K562 (cell line): ENCODE measurements at regions not wholly inside any gene's neighbourhood (a gene's known extent, or its start where the extent isn't known, plus 50 kb on each side); places are given as distances from the start of the nearest gene placed in this dataset.

Source experiments
- ATAC-seq: fragments of 200-7000 bp; cut with Tn5 transposase; 3 replicates; pipeline ENCODE4 v1.9.1; 2020; ENCODE audit warnings: moderate library complexity
- BruUV-seq: library from RNA; stranded (reverse); fragments of 400-500 nt; replicated peaks from 2 replicates; lab custom pipeline; 2021; lab: Mats Ljungman, UMichigan
- CTCF ChIA-PET: fragments of 300-600 bp; formaldehyde crosslinking; extraction: SDS; loops from one replicate; lab custom pipeline; 2021; ENCODE audit warnings: low intra/inter-chr PET ratio; lab: Yijun Ruan, JAX
- POLR2A ChIA-PET: fragments of 300-600, 350-650 bp; sonication (Branson Sonifier 250); formaldehyde crosslinking; extraction: SDS; loops from one replicate; lab custom pipeline; 2021; ENCODE audit warnings: antibody characterized with exemption, inconsistent platforms; lab: Yijun Ruan, JAX
- DNase-seq, 4 experiments: peaks; one replicate each; pipeline versions ENCODE4 v3.0.0 to v3.0.0-alpha.2; 2011 to 2018; ENCODE audit warnings: low spot score in 3 of 4, mixed read lengths in 3 of 4; ENCODE audit errors: extremely low read depth in 1 of 4
- FAIRE-seq: peaks from 2 replicates; lab custom pipeline; 2011; peaks lifted over from hg19 to GRCh38; lab: Jason Lieb, UNC
- H2AFZ ChIP-seq: 2 replicates; pipeline ENCODE4 v1.6.0; 2011; ENCODE audit warnings: low read depth, low read length, control low read depth, inconsistent platforms
- H3K27ac ChIP-seq: fragments of 200-600 bp; 3 replicates; pipeline ENCODE4 v1.8.0; 2011; ENCODE audit warnings: low read depth, mild to moderate bottlenecking, control low read depth, inconsistent platforms, low read length, moderate library complexity, mixed read lengths; ENCODE audit errors: extremely low read depth
- H3K27me3 ChIP-seq, 2 experiments: fragments of 300-600 bp in 1 of 2; 2 replicates in 1 of 2; 3 replicates in 1 of 2; pipeline versions ENCODE4 v1.6.0 to v1.8.0; 2011; ENCODE audit warnings: inconsistent platforms in 2 of 2, low read length in 2 of 2, mild to moderate bottlenecking in 1 of 2, mixed read lengths in 1 of 2, moderate library complexity in 1 of 2; ENCODE audit not compliant: control insufficient read depth in 2 of 2, insufficient read depth in 2 of 2
- H3K36me3 ChIP-seq: fragments of 300-600 bp; 3 replicates; pipeline ENCODE4 v1.8.0; 2011; ENCODE audit warnings: mild to moderate bottlenecking, low read length, inconsistent platforms; ENCODE audit not compliant: control insufficient read depth, insufficient read depth
- H3K4me1 ChIP-seq, 2 experiments: fragments of 200-600 bp in 1 of 2; replicated peaks in 1 of 2; 2 replicates in 1 of 2; 3 replicates in 1 of 2; pipeline versions ENCODE4 v1.5.1 to v1.8.0; 2011; ENCODE audit warnings: inconsistent platforms in 2 of 2, low read length in 2 of 2, mild to moderate bottlenecking in 1 of 2, mixed read lengths in 1 of 2, moderate library complexity in 1 of 2; ENCODE audit not compliant: control insufficient read depth in 2 of 2, insufficient read depth in 2 of 2
- H3K4me2 ChIP-seq: 2 replicates; pipeline ENCODE4 v1.6.1; 2011; ENCODE audit warnings: low read length, control low read depth, inconsistent platforms, mixed read lengths; ENCODE audit not compliant: insufficient read depth
- H3K4me3 ChIP-seq: fragments of 200-600 bp; sonication (generic), shearing (Covaris generic); 2 replicates; pipeline ENCODE4 v1.5.1; 2016; ENCODE audit warnings: control low read depth, inconsistent platforms
- H3K79me2 ChIP-seq: fragments of 200-600 bp; 3 replicates; pipeline ENCODE4 v1.8.0; 2011; ENCODE audit warnings: low read length, inconsistent platforms; ENCODE audit not compliant: control insufficient read depth, insufficient read depth
- H3K9ac ChIP-seq, 2 experiments: 2 replicates each; pipeline versions ENCODE4 v1.6.0 to v1.6.1; 2011; ENCODE audit warnings: low read depth in 2 of 2, low read length in 2 of 2, control low read depth in 1 of 2, inconsistent platforms in 1 of 2, mild to moderate bottlenecking in 1 of 2, mixed read lengths in 1 of 2; ENCODE audit not compliant: insufficient read depth in 1 of 2
- H3K9me1 ChIP-seq: one replicate; pipeline ENCODE4 v1.6.0; 2011; ENCODE audit warnings: inconsistent platforms, mild to moderate bottlenecking, low read length, moderate library complexity; ENCODE audit not compliant: control insufficient read depth, insufficient read depth
- H3K9me3 ChIP-seq: replicated peaks from 2 replicates; pipeline ENCODE4 v1.5.1; 2011; ENCODE audit warnings: low read depth, low read length, inconsistent platforms; ENCODE audit not compliant: control insufficient read depth, insufficient read depth
- H4K20me1 ChIP-seq: replicated peaks from 2 replicates; pipeline ENCODE4 v1.6.1; 2011; ENCODE audit warnings: low read length, inconsistent platforms, mixed read lengths; ENCODE audit not compliant: control insufficient read depth, insufficient read depth
- HDAC1 ChIP-seq, 2 experiments: fragments of 450-650 bp; IDR thresholded peaks; 2 replicates each; pipeline ENCODE4 v1.6.1; 2016 to 2017; ENCODE audit warnings: inconsistent platforms in 1 of 2, mild to moderate bottlenecking in 1 of 2, moderate library complexity in 1 of 2
- MEF2D ChIP-seq: conservative IDR thresholded peaks from 2 replicates; pipeline ENCODE4 v1.6.1; 2016; ENCODE audit warnings: low read depth, missing genetic modification characterization, missing compliant biosample characterization
- NCOR1 ChIP-seq: fragments of 450-650 bp; IDR thresholded peaks from 2 replicates; pipeline ENCODE4 v1.6.1; 2016; ENCODE audit warnings: mild to moderate bottlenecking, moderate library complexity
- PTTG1 ChIP-seq: fragments of 450-650 bp; IDR thresholded peaks from 2 replicates; pipeline ENCODE4 v1.6.1; 2016; ENCODE audit warnings: low read depth, mild to moderate bottlenecking, missing genetic modification characterization, missing compliant biosample characterization
- STAG1 ChIP-seq: sonication (generic); formaldehyde crosslinking; IDR thresholded peaks from 2 replicates; pipeline ENCODE4 v1.5.0; 2020; ENCODE audit warnings: missing genetic modification reagents, borderline replicate concordance
- TEAD2 ChIP-seq: fragments of 450-650 bp; IDR thresholded peaks from 2 replicates; pipeline ENCODE4 v1.6.1; 2016; ENCODE audit warnings: missing genetic modification characterization, control low read depth, missing compliant biosample characterization
- TEAD4 ChIP-seq, 2 experiments: sonication (generic) in 1 of 2; formaldehyde crosslinking in 1 of 2; IDR thresholded peaks; 2 replicates each; pipeline versions ENCODE4 v1.6.1 to v1.8.0; 2012 to 2022; ENCODE audit warnings: borderline replicate concordance in 1 of 2, inconsistent platforms in 1 of 2, low read length in 1 of 2, mild to moderate bottlenecking in 1 of 2, missing genetic modification reagents in 1 of 2
- THRA ChIP-seq: fragments of 450-650 bp; IDR thresholded peaks from 2 replicates; pipeline ENCODE4 v1.6.1; 2017; ENCODE audit warnings: mild to moderate bottlenecking, moderate library complexity
- ZBTB8A ChIP-seq: fragments of 450-650 bp; IDR thresholded peaks from 2 replicates; pipeline ENCODE4 v1.6.1; 2018; ENCODE audit warnings: mild to moderate bottlenecking, moderate library complexity; ENCODE audit not compliant: partially characterized antibody
- whole genome bisulfite sequencing: fragments of 100-300 bp; shearing (Covaris generic); methylation state at CpG from one replicate; pipeline ENCODE4 v1.1.6; 2016; ENCODE audit warnings: low coverage, mixed read lengths; ENCODE audit not compliant: insufficient coverage; ENCODE audit errors: missing lambda C conversion rate; 5-methylcytosine and 5-hydroxymethylcytosine counted together
- in situ Hi-C: fragments of 300-500 bp; cut with MboI; formaldehyde crosslinking; loops from 4 replicates; pipeline ENCODE4 v1.15.0; 2018; ENCODE audit warnings: inconsistent platforms, mixed read lengths
- intact Hi-C: fragments of 100-400 bp; cut with micrococcal nuclease; formaldehyde crosslinking; loops from 2 replicates; pipeline ENCODE4 v1.14.2; 2022
- TF ChIP-seq, protein P1 (sequence below), 2 experiments: IDR thresholded peaks; 2 replicates each; pipeline ENCODE4 v1.6.1; 2012; ENCODE audit warnings: improper control_type of control experiment in 2 of 2, low read depth in 2 of 2, low read length in 2 of 2, borderline replicate concordance in 1 of 2

DNA sequence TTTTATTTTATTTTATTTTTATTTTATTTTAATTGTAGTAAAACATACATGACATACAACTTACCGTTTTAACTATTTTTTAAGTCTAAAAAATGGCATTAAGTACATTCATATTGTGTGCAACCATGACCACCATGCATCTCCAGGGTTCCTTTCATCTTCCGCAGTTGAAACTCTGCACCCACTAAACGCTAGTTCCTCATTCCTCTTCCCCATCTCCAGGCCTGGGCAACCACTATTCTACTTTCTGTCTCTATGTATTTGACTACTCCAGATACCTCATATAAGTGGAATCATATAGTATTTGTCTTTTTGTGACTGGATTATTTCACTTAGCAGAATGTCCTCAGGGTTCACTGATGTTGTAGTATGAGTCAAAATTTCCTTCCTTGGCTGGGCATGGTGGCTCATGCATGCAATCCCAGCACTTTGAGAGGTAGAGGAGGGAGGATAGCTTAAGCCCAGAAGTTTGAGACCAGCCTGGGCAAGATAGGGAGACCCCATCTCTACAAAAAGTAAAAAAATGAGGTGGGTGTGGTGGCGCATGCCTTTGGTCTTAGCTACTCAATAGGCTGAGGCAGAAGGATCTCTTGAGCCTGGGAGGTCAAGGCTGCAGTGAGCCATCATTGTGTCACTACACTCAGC lies 55.7 kb upstream of the ZNF507 start (continued):
- no peak for TF ChIP-seq TEAD2
- no peak for TF ChIP-seq HDAC1 (IDR thresholded peaks at IDR 0.05)
- no peak for TF ChIP-seq MEF2D (tag)
- no peak for TF ChIP-seq TEAD4 (IDR thresholded peaks at IDR 0.05; ENCODE audit: low read length)
- TF ChIP-seq TEAD4 (CRISPR knock-in tag; IDR thresholded peaks at IDR 0.05; ENCODE audit: borderline replicate concordance): no peak
- TF ChIP-seq, all 486 proteins: peak for 0

GRCh38 chr19:32291876-32292275 lies 53.5 kb upstream of the ZNF507 start:
- WGBS: 4% methylated on average over 6 of the region's 6 CpGs
- Histone ChIP-seq H3K79me2 (no peaks in the 10 kb centered on the region), H3K36me3 (no peaks in the 10 kb centered on the region), H3K9me1 (no peaks in the 10 kb centered on the region), H3K4me2 (no peak overlapping the region), H4K20me1 (no peaks in the 10 kb centered on the region), H3K4me1 (no peaks in the 10 kb centered on the region), H3K4me3 (no peak overlapping the region), H3K27ac (no peak overlapping the region), H3K9me3 (no peaks in the 10 kb centered on the region), H3K27me3 (peaks cover 7 to 36% of the 10 kb centered on the region in 2 experiments; a peak in 4 of 5 replicates), H2AFZ (no peak overlapping the region), H3K9ac (no peak overlapping the region)
- POLR2A ChIA-PET: no interaction called here
- FAIRE-seq (no peak), ATAC-seq (no peak), DNase-seq (no peak)
- TF ChIP-seq THRA (no peak), NCOR1 (no peak), ZBTB8A (no peak), PTTG1 (tag) (no peak), STAG1 (CRISPR knock-in tag) (no peak)
- TF ChIP-seq, protein P1, sequence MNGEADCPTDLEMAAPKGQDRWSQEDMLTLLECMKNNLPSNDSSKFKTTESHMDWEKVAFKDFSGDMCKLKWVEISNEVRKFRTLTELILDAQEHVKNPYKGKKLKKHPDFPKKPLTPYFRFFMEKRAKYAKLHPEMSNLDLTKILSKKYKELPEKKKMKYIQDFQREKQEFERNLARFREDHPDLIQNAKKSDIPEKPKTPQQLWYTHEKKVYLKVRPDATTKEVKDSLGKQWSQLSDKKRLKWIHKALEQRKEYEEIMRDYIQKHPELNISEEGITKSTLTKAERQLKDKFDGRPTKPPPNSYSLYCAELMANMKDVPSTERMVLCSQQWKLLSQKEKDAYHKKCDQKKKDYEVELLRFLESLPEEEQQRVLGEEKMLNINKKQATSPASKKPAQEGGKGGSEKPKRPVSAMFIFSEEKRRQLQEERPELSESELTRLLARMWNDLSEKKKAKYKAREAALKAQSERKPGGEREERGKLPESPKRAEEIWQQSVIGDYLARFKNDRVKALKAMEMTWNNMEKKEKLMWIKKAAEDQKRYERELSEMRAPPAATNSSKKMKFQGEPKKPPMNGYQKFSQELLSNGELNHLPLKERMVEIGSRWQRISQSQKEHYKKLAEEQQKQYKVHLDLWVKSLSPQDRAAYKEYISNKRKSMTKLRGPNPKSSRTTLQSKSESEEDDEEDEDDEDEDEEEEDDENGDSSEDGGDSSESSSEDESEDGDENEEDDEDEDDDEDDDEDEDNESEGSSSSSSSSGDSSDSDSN (IDR thresholded peaks at IDR 0.05; ENCODE audit: borderline replicate concordance in 1 of 2, low read depth in 2 of 2, low read length in 2 of 2): no peak
- BruUV-seq: no TSS peak
- intact Hi-C loops (no loop called here), in situ Hi-C loops (no loop called here)
- CTCF ChIA-PET: no interaction called here
